ENCODE measurements at regions not wholly inside any gene's neighbourhood (a gene's known extent, or its start where the extent isn't known, plus 50 kb on each side); places are given as distances from the start of the nearest gene placed in this dataset.
"Not testable (repeated sequence)": the region's sequence is repeated elsewhere in the genome, so short reads cannot be mapped to it uniquely, and the experiment has no call there.

DNA sequence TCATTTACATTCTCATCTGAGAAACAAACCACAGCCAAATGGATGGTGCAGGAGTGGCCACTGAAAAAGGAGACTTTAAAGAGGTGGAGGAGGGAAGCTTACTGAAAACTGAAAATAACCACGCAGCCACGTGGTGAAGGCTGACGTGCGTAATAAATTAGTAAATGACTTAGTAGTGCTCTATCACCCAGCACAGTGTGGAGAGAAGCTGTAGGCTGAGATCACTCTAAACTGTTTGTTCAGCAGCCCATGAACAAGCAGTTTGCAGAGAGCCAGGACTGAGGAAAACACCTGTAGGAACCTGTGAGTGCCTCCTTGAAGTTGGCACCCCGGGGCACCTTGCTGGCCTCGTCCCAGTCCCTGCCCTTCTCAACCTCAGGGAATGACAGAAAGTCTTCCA lies 193.0 kb downstream of the TXNL1 start:
- H3K36me3 Mint-ChIP-seq (ENCODE audit: low read depth), result no peaks in the 10 kb centered on the region
- no peaks in the 10 kb centered on the region for H3K4me1 Mint-ChIP-seq
- no peaks in the 10 kb centered on the region for H3K27me3 Mint-ChIP-seq
- H3K4me3 Mint-ChIP-seq, result no peak overlapping the region
- no peak overlapping the region for H3K27ac Mint-ChIP-seq
- intact Hi-C loops (cut with micrococcal nuclease), result no loop called here
- no peak for DNase-seq
- no peaks in the 10 kb centered on the region for H3K9me3 Mint-ChIP-seq

DNA sequence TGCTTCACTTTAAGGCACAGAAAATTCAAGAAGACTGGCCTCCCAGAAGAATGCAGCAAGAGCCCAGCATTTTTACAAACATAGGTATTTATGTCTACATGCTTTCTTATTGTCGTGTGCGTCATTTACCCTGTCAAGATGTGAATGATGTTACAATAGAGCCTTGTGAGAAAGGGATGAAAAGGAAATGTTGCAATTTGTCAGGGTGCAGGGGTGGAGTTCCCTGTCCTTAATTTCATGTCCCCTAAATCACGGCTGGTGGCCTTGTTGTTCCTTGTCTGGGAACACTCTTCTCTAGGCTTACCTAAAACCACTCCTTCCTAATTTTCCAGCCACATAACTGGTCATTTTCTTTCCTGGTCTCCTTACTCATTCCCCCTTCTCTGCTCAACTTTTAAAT lies 194.2 kb downstream of the TXNL1 start:
- no peaks in the 10 kb centered on the region for H3K4me1 Mint-ChIP-seq
- H3K27ac Mint-ChIP-seq, result no peak overlapping the region
- DNase-seq, result no peak
- H3K9me3 Mint-ChIP-seq, result no peaks in the 10 kb centered on the region
- H3K36me3 Mint-ChIP-seq (ENCODE audit: low read depth), result no peaks in the 10 kb centered on the region
- H3K4me3 Mint-ChIP-seq, result no peak overlapping the region
- no peaks in the 10 kb centered on the region for H3K27me3 Mint-ChIP-seq
- intact Hi-C loops (cut with micrococcal nuclease), result no loop called here

DNA sequence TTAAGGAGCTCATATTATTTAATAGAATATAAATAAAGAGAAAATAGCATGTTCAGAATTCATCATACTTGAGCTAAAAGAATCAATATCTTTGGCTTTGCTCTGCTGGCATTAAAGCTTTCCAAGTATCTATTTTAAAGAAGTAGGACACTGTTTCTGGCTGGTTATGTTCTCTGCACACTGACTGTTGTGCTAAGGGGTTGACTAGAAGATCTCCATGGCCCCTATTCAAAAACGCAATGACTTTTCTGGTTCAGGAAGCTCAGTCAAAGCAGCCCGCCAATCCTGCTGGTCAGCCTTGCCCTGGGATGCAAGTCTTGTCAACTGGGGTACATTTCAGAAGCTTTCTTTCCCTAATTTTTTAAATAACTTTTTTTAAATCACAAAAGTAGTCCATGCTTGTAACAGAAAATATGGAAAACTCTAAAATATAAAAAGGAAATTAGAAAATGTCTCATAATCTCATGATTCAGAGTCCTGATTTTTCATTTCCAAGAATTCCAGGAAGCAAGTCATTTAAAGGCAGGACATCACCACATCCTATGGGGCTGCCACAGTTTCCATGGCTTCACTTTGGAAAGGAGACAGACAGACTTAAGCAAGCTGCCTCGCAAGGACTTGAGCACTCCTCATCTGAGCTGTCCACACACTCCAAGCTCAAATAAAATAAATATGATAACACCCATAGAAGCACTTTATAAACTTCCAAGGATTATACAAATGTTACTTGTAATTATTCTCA lies 195.1 kb downstream of the TXNL1 start:
- Mint-ChIP-seq H3K36me3 (ENCODE audit: low read depth) (no peaks in the 10 kb centered on the region), H3K4me3 (no peak overlapping the region), H3K27ac (no peak overlapping the region), H3K27me3 (no peaks in the 10 kb centered on the region), H3K9me3 (no peaks in the 10 kb centered on the region), H3K4me1 (no peaks in the 10 kb centered on the region)
- DNase-seq, result no peak
- intact Hi-C loops (cut with micrococcal nuclease), result no loop called here

DNA sequence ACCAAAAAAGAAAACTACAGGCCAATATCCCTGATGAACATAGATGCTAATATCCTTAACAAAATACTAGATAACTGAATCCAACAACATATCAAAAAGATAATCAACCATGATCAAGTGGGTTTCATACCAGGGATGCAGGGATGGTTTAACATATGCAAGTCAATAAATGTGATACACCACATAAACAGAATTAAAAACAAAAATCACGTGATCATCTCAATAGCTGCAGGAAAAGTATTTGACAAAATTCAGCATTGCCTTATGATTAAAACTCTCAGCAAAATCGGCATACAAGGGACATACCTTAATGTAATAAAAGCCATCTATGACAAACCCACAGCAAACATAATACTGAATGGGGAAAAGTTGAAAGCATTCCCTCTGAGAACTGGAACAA lies 199.9 kb downstream of the TXNL1 start:
- H3K27me3 Mint-ChIP-seq; H3K4me1 Mint-ChIP-seq; H3K36me3 Mint-ChIP-seq (ENCODE audit: low read depth); DNase-seq; H3K27ac Mint-ChIP-seq; intact Hi-C loops (cut with micrococcal nuclease); H3K4me3 Mint-ChIP-seq; H3K9me3 Mint-ChIP-seq: not testable (repeated sequence)

DNA sequence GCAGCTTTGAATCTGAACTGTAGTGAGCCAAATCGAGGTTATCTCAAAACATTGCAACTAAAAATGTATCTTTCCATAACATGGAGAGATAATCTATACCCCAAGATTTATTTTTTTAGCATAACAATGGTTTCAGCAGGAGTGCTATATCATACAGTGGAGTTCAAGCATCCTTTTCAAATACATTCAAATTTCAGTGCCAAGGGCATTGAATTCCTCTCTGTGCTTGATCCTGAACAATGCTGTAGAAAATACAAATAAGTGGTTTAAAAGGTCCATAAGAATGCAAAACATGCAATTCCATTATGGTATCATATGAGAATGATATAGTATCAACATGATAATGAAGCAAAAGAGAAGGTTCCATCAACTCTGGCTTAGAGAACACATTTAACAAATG lies 201.7 kb downstream of the TXNL1 start:
- no peak overlapping the region for H3K27ac Mint-ChIP-seq
- no peaks in the 10 kb centered on the region for H3K9me3 Mint-ChIP-seq
- intact Hi-C loops (cut with micrococcal nuclease), result no loop called here
- no peak overlapping the region for H3K4me3 Mint-ChIP-seq
- no peaks in the 10 kb centered on the region for H3K27me3 Mint-ChIP-seq
- no peaks in the 10 kb centered on the region for H3K4me1 Mint-ChIP-seq
- no peaks in the 10 kb centered on the region for H3K36me3 Mint-ChIP-seq (ENCODE audit: low read depth)
- DNase-seq, result no peak

DNA sequence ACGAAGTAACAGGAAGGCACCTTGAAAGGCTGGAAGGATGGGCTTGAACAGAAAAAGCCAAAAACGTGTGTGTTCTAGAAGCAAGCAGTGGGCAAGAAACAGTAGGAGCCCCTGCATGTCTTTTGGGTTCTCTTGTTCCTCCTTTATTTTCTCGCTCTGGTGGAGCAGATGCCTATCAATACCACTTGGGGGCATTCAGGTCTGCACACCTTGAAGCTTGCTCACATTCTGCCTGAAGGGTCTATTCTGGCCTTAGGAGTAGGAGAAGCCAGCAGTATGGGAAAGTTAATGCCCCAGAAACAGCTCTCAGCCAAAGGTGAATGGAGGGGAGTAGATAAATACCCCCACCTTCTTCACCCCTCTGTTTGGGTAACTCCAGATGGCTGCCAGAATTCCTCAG lies 204.5 kb downstream of the TXNL1 start:
- H3K4me1 Mint-ChIP-seq, result no peaks in the 10 kb centered on the region
- no peaks in the 10 kb centered on the region for H3K27me3 Mint-ChIP-seq
- intact Hi-C loops (cut with micrococcal nuclease), result no loop called here
- DNase-seq, result no peak
- no peak overlapping the region for H3K4me3 Mint-ChIP-seq
- no peak overlapping the region for H3K27ac Mint-ChIP-seq
- H3K9me3 Mint-ChIP-seq, result no peaks in the 10 kb centered on the region
- H3K36me3 Mint-ChIP-seq (ENCODE audit: low read depth), result no peaks in the 10 kb centered on the region

DNA sequence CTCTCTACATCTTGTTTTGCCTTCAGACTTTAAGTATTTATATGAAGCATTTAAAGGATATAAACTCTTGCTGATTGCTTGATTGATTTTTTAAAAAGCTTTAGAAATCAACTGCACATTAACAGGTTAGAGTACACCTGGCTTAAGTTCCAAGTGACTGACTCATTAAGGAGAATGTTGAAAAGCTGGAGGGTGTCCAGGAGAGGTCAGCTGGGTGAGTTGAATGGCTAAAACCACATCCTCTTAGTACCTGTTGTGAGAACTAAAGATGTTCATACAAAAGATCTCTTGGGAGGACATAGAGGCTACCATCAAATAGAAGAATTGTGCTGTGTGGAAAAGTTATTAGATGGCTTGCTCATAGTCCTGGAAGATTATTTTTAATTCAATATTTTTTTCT lies 206.8 kb downstream of the TXNL1 start:
- peaks cover 4% of the 10 kb centered on the region for H3K9me3 Mint-ChIP-seq
- H3K4me1 Mint-ChIP-seq, result no peaks in the 10 kb centered on the region
- H3K36me3 Mint-ChIP-seq (ENCODE audit: low read depth), result no peaks in the 10 kb centered on the region
- intact Hi-C loops (cut with micrococcal nuclease), result no loop called here
- DNase-seq, result no peak
- H3K4me3 Mint-ChIP-seq, result no peak overlapping the region
- no peak overlapping the region for H3K27ac Mint-ChIP-seq
- peaks cover 1% of the 10 kb centered on the region for H3K27me3 Mint-ChIP-seq

DNA sequence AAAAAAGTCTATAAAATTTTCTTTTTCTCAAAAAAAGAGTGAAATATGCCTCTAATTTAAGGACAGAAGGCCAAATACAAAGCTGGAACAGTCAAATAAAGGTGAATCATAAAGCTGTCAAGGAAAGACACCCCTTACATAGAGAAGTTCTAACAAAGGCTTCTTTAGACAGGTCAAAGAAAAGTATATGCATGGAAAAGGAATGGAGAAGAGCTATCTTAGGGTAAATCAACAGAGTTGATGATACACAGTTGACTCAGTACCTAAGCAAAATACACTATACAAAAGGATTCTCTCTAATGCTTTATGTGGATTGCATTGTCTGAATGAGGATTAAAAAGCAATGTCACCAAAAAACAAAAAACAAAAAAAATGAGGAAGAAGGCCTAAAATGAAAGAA lies 214.8 kb downstream of the TXNL1 start:
- Mint-ChIP-seq H3K27ac (no peak overlapping the region), H3K9me3 (peaks cover 8% of the 10 kb centered on the region), H3K36me3 (ENCODE audit: low read depth) (no peaks in the 10 kb centered on the region), H3K27me3 (peaks cover 1% of the 10 kb centered on the region), H3K4me3 (no peak overlapping the region), H3K4me1 (no peaks in the 10 kb centered on the region)
- no peak for DNase-seq
- intact Hi-C loops (cut with micrococcal nuclease), result no loop called here

DNA sequence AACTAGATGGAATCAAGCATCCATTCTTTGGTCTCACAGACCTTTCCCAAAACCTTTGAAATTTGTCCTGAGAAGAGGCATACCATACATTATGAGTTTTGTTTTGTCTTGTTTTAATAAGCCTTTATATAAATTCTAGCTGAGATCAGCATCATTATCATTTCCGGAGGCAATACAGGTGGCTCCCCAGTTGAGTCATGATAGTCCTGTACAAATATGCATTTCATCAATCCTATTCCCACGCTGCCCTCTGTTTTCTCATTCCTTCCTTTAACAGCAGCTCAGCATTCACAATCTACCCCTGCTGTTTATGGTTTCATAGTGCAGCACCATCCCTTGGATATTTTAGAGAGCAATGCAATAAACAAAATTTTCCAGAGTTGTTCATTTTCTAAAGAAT lies 216.7 kb downstream of the TXNL1 start:
- Mint-ChIP-seq H3K27me3 (no peaks in the 10 kb centered on the region), H3K27ac (no peak overlapping the region), H3K9me3 (peaks cover 7% of the 10 kb centered on the region), H3K36me3 (ENCODE audit: low read depth) (no peaks in the 10 kb centered on the region), H3K4me3 (no peak overlapping the region), H3K4me1 (no peaks in the 10 kb centered on the region)
- intact Hi-C loops (cut with micrococcal nuclease), result no loop called here
- no peak for DNase-seq

DNA sequence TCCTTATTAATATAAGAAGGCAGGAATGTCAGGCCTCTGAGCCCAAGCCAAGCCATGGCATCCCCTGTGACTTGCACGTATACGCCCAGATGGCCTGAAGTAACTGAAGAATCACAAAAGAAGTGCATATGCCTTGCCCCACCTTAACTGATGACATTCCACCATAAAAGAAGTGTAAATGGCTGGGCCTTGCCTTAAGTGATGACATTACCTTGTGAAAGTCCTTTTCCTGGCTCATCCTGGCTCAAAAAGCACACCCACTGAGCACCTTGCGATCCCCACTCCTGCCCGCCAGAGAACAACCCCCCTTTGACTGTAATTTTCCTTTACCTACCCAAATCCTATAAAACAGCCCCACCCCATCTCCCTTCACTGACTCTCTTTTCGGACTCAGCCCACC lies 217.5 kb downstream of the TXNL1 start:
- peaks cover 13% of the 10 kb centered on the region for H3K9me3 Mint-ChIP-seq

DNA sequence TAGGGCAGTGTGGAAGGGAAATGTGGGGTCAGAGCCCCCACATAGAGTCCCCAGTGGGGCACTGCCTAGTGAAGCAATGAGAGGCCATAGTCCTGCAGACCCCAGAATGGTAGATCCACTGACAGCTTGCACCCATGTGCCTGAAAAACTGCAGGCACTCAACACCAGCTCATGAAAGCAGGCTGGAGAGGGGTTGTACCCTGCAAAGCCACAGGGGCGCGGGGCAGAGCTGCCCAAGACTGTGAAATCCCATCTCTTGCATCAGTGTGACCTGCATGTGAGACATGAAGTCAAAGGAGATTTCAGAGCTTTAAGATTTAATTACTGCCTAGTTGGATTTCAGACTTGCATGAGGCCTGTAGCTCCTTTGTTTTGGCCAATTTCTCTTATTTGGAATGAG lies 224.0 kb downstream of the TXNL1 start:
- Mint-ChIP-seq H3K27ac (no peak overlapping the region), H3K36me3 (ENCODE audit: low read depth) (no peaks in the 10 kb centered on the region), H3K9me3 (peaks cover 17% of the 10 kb centered on the region), H3K4me1 (no peaks in the 10 kb centered on the region), H3K27me3 (no peaks in the 10 kb centered on the region), H3K4me3 (no peak overlapping the region)
- DNase-seq, result no peak
- intact Hi-C loops (cut with micrococcal nuclease), result no loop called here

More for the DNA sequence above, 217.5 kb downstream of the TXNL1 start:
- H3K27me3 Mint-ChIP-seq; H3K36me3 Mint-ChIP-seq (ENCODE audit: low read depth); intact Hi-C loops (cut with micrococcal nuclease); H3K4me3 Mint-ChIP-seq; H3K27ac Mint-ChIP-seq; DNase-seq; H3K4me1 Mint-ChIP-seq: not testable (repeated sequence)

DNA sequence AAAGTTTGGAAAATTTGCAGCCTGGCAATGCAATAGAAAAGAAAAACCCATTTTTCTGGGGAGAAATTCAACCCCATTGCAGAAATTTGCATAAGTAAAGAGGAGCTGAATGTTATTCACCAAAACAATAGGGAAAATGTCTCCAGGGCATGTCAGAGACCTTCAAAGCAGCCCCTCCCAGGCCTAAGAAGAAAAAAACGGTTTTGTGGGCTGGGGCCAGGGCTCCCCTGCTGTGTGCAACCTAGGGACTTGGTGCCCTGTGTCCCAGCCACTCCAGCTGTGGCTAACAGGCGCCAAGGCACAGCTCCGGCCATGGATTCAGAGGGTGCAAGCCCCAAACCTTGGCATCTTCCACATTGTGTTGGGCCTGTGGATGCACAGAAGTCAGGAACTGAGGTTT lies 224.5 kb downstream of the TXNL1 start:
- H3K27ac Mint-ChIP-seq, result no peak overlapping the region
- intact Hi-C loops (cut with micrococcal nuclease), result no loop called here
- H3K27me3 Mint-ChIP-seq, result no peaks in the 10 kb centered on the region
- H3K4me1 Mint-ChIP-seq, result no peaks in the 10 kb centered on the region
- H3K9me3 Mint-ChIP-seq, result peaks cover 17% of the 10 kb centered on the region
- H3K4me3 Mint-ChIP-seq, result no peak overlapping the region
- H3K36me3 Mint-ChIP-seq (ENCODE audit: low read depth), result no peaks in the 10 kb centered on the region
- no peak for DNase-seq

DNA sequence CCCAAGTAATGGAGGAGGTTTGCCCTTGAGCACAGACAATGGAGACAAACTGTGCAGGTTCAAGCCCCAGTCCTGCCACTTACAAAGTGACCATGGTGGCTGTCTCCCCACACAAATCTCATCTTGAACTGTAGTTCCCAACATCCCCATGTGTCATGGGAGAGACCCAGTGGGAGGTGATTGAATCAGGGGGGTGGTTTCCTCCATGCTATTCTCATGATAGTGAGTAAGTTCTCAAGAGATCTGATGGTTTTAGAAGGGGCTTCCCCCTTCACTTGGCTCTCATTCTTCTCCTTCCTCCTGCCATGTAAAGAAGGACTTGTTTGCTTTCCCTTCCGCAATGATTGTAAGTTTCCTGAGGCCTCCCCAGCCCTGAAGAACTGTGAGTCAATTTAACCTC lies 225.4 kb downstream of the TXNL1 start:
- Mint-ChIP-seq H3K4me3 (no peak overlapping the region), H3K9me3 (peaks cover 17% of the 10 kb centered on the region), H3K27ac (no peak overlapping the region), H3K27me3 (no peaks in the 10 kb centered on the region), H3K36me3 (ENCODE audit: low read depth) (no peaks in the 10 kb centered on the region), H3K4me1 (no peaks in the 10 kb centered on the region)
- intact Hi-C loops (cut with micrococcal nuclease), result no loop called here
- DNase-seq, result no peak

DNA sequence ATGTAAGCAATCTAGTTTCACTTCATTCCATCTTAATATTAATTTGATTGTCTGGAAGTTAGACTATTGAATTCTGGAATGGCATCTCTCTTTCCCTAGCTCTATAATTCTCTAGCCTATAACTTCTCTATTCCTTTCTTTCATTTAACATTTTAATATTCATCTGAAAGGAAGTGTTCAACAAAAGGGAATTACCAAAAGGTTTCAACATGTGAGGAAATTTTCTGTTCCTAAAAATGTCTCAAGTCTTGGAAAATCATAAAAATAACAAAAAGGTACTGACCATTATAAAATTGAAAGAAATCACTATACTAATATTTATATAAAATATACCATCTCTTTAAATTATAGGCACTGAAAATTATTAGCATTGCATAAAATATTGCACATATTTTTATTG lies 228.7 kb downstream of the TXNL1 start:
- intact Hi-C loops (cut with micrococcal nuclease), result no loop called here
- Mint-ChIP-seq H3K4me3 (no peak overlapping the region), H3K4me1 (no peaks in the 10 kb centered on the region), H3K27me3 (no peaks in the 10 kb centered on the region), H3K36me3 (ENCODE audit: low read depth) (no peaks in the 10 kb centered on the region), H3K9me3 (no peaks in the 10 kb centered on the region), H3K27ac (no peak overlapping the region)
- no peak for DNase-seq

DNA sequence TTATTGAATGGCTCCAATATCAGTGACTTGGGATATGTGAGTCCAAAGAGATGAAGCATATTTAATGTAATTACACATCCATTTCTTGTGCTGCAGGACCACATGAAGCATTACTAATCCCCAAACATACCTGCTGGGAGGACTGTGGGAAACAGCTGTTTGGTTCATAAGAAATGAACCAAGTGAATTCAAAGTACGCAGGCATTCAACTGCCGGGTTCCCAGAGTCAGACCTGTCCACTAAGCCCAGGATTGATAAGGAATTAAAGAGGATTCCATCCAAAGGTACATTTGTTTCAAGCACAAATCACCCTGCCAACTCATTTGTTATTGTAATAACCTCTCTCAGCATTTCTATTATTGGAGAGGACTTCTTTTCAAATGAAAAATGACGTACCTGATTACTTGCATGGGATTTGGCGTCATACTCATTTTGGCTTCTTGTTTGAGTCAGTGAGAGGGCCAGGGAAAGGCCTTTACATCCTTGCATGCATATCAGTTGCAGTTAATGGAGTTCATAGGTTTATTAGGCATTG lies 230.7 kb downstream of the TXNL1 start:
- Mint-ChIP-seq H3K4me3 (no peak overlapping the region), H3K4me1 (no peaks in the 10 kb centered on the region), H3K9me3 (no peaks in the 10 kb centered on the region), H3K36me3 (ENCODE audit: low read depth) (no peaks in the 10 kb centered on the region), H3K27me3 (no peaks in the 10 kb centered on the region), H3K27ac (no peak overlapping the region)
- intact Hi-C loops (cut with micrococcal nuclease), result no loop called here
- DNase-seq, result no peak

Measured in activated CD4-positive, alpha-beta T cell treated with anti-CD3 and anti-CD28 coated beads, Interleukin-2, amount 10 ng/mL, durations not matched to agents 24 days and 14 days (primary cell).